ENCODE measurements at regions not wholly inside any gene's neighbourhood (a gene's known extent, or its start where the extent isn't known, plus 50 kb on each side); places are given as distances from the start of the nearest gene placed in this dataset.
A peak's percentile ranks its signal among the peaks of the same experiment; 100 is the strongest.
"Not testable (repeated sequence)": the region's sequence is repeated elsewhere in the genome, so short reads cannot be mapped to it uniquely, and the experiment has no call there.

DNA sequence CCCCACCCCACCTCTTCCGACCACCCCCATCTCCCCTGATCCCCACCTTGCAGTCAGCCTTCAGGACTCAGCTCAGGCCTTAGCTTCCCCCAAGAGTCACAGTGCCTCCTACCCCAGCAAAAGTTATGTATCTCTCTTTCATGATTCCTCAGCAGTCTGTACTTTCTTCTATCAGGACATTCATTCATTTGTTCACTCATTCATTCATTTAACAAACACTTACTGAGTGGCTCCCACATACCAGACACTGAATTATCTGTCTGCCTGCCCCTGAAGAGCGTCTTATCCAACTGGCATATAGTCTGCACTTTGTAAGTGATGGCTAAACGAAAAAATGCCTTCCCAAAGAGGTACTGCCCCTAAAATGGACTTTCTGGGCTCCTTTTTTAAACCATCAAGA is 114.4 kb upstream of the SLC35F3 start:
- no peak for DNase-seq (ENCODE audit: low spot score)

DNA sequence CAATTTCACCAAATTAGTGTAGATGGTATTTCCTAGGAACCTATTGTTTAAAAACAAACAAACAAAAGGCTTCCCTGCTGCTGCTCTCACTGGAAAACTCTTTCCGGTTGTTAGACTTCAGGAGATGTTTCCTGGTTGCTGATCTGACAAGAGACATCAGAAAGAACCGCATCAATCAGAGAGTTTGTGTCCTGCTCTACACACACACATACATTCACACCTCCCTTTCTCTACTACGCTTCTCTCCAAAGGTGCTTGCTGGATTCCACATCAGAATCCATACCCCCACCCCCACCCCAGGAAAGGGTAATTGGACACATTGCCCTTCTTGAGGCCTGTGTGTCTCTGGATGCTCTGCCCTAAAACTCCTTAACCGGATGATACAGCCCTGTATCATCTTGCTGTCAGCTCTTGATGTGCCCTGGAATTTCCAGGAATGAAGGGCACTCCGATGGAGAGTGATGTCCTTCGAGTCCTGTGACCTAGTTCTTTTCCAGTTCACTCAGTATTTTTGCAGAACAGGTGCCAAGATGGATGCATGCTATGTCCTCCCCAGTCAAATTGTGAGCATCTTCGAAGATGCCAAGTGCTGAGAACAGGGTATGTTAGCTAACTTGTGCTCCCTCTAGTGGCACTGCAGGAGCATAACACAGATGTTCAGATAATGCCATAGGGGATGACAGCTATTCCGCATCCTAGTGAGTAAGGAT is 113.7 kb upstream of the SLC35F3 start:
- DNase-seq (ENCODE audit: low spot score) = peak; percentile 84

GRCh38 chr1:233791372-233791703 is 113.1 kb upstream of the SLC35F3 start:
- no peak for DNase-seq (ENCODE audit: low spot score)

GRCh38 chr1:233791721-233792120 is 112.8 kb upstream of the SLC35F3 start:
- DNase-seq (ENCODE audit: low spot score) = no peak

- DNase-seq (ENCODE audit: low spot score) = no peak
Measured at GRCh38 chr1:233794863-233795262, 109.6 kb upstream of the SLC35F3 start.

DNA sequence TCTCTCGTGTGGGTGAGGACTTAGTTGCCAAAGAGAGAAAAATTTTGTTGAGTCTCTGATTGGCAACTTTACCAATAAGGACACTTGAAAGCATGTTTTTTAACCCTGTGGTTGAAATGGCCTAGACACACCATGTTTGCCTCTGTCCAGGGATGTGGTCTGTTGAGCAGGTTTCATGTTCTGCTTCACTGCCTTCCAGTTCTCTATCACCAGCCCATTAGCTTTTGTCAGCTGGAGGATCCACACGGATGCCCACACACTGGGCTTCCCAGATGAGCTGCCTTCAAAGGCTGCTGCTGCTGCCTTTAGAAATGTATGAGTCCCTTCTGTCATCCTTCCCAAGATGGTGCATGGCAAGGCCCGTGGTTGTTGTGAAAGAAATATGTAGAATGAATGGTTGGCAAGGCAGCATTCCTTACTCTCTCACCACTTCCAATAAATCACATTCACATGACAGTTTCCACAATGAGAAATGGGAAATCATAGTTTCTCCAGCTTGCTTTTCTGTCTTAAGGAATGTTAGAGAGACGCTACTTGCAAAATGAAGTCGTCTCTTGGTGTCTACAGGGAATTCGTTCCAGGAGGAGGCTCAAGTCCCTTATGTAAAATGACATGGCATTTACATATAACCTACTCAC is 108.2 kb upstream of the SLC35F3 start:
- DNase-seq (ENCODE audit: low spot score) = no peak

GRCh38 chr1:233802611-233803010 is 101.9 kb upstream of the SLC35F3 start:
- DNase-seq (ENCODE audit: low spot score) = no peak

- no peak for DNase-seq (ENCODE audit: low spot score)
Measured at GRCh38 chr1:233805786-233806185, 98.7 kb upstream of the SLC35F3 start.

- no peak for DNase-seq (ENCODE audit: low spot score)
Measured at GRCh38 chr1:233815357-233815756, 89.1 kb upstream of the SLC35F3 start.

DNA sequence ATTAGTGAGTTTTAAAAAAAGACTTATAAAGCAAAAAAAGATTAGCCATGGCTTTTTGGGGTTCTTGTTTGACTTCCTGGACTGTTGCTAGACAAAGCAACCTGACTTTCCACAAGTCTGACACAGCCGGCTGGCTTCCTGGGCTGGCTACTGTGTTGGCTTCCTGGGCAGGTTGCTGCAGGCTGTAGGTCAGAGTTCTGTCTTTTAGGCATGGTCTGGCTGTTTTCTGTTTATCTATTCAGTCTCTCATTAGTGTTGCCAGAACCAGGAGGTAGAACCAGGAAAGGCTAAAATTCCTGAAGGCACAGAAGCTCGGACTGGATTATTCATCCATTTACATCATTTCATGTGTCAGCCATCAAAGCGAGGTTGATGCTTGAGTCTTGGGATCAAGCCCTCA is 88.6 kb upstream of the SLC35F3 start:
- DNase-seq (ENCODE audit: low spot score) = no peak

GRCh38 chr1:233816348-233816747 is 88.1 kb upstream of the SLC35F3 start:
- DNase-seq (ENCODE audit: low spot score) = no peak

GRCh38 chr1:233819042-233819441 is 85.4 kb upstream of the SLC35F3 start:
- no peak for DNase-seq (ENCODE audit: low spot score)

- not testable (repeated sequence) for DNase-seq (ENCODE audit: low spot score)
Measured at GRCh38 chr1:233824179-233824578, 80.3 kb upstream of the SLC35F3 start.

DNA sequence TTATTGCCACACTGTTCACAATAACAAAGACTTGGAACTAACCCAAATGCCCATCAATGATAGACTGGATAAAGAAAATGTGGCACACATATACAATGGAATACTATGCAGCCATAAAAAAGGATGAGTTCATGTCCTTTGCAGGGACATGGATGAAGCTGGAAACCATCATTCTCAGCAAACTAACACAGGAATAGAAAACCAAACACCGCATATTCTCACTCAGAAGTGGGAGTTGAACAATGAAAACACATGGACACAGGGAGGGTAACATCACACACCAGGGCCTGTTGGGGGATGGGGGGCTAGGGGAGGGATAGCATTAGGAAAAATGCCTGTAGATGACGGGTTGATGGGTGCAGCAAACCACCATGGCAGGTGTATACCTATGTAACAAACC is 76.5 kb upstream of the SLC35F3 start:
- DNase-seq (ENCODE audit: low spot score) = not testable (repeated sequence)

GRCh38 chr1:233828480-233828879 is 76.0 kb upstream of the SLC35F3 start:
- no peak for DNase-seq (ENCODE audit: low spot score)

DNA sequence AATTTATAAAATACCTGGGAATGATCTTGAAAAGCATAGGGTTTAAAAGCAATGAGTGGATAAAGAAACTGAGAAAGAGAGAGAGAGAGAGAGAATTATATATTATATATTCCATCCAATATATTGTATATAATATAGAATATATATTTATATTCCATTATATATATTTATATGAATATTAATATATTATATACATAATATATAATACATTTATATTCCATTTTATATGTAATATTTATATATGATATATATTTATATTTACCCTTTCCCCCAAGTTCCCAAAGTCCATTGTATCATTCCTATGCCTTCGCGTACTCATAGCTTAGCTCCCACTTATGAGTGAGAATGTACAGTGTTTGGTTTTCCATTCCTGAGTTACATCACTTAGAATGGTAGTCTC is 69.9 kb upstream of the SLC35F3 start:
- DNase-seq (ENCODE audit: low spot score) = no peak

DNA sequence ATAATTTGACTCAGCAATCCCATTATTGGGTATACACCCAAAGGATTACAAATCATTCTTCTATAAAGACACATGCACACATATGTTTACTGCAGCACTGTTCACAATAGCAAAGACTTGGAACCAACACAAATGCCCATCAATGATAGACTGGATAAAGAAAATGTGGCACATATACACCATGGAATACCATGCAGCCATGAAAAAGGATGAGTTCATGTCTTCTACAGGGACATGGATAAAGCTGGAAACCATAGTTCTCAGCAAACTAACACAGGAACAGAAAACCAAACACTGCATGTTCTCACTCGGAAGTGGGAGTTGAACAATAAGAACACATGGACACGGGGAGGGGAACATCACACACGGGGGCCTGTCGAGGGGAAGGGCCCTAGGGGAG is 66.3 kb upstream of the SLC35F3 start:
- DNase-seq (ENCODE audit: low spot score) = not testable (repeated sequence)

GRCh38 chr1:233843525-233844204 is 60.8 kb upstream of the SLC35F3 start:
- no peak for DNase-seq (ENCODE audit: low spot score)

- DNase-seq (ENCODE audit: low spot score) = no peak
Measured at GRCh38 chr1:233844275-233844674, 60.2 kb upstream of the SLC35F3 start.

GRCh38 chr1:233844692-233845091 is 59.8 kb upstream of the SLC35F3 start:
- DNase-seq (ENCODE audit: low spot score) = no peak

Data from AG20443 (cell line).